ENCODE measurements at regions not wholly inside any gene's neighbourhood (a gene's known extent, or its start where the extent isn't known, plus 50 kb on each side); places are given as distances from the start of the nearest gene placed in this dataset.

DNA sequence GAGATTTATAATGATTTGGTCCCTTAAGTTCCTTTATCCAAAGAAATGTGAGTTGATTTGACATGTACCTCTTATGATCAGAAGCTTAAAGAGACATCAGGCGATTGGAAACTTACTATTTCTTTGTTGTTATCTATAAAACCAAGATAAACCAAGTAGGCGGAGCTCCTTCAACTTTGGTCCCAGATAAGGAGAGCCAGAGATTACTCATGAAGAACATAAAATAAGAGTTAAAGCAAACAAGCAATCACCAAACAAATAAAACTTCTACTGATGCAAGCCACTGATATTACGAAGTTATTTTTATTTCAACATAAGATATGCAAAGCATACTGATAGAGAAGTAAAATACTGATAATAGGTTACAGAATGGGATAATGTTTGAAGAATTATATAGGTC is 141.5 kb upstream of the CDH18 start:
- no peak overlapping the region for H3K27ac ChIP-seq (ENCODE audit: insufficient read length, low read depth, low read length)
- no peak overlapping the region for H2BK15ac ChIP-seq (ENCODE audit: low read depth, low read length)
- no peak overlapping the region for H3K14ac ChIP-seq (ENCODE audit: insufficient read depth, low read length)
- H2BK12ac ChIP-seq (ENCODE audit: insufficient read length, low read depth, low read length): no peak overlapping the region
- no peak overlapping the region for H3K56ac ChIP-seq (ENCODE audit: insufficient read length, low read depth, low read length)
- no peaks in the 10 kb centered on the region for H3K9me3 ChIP-seq (ENCODE audit: control insufficient read depth, low read depth, low read length)
- Mint-ChIP-seq H3K27me3 (ENCODE audit: low read depth) (no peaks in the 10 kb centered on the region), H3K9me3 (peaks cover 0 to 1% of the 10 kb centered on the region in 2 experiments; a peak in 1 of 5 replicates), H3K4me3 (no peak overlapping the region), H3K4me1 (no peaks in the 10 kb centered on the region), H3K27ac (no peak overlapping the region), H3K36me3 (ENCODE audit: insufficient read depth in 1 of 3, low read depth in 3 of 3) (no peaks in the 10 kb centered on the region; a peak in 1 of 7 replicates)
- H3K18ac ChIP-seq (ENCODE audit: insufficient read length, low read depth, low read length): no peak overlapping the region
- no peaks in the 10 kb centered on the region for H3K4me1 ChIP-seq (ENCODE audit: insufficient read depth, low read length)
- H3K9ac ChIP-seq (ENCODE audit: extremely low read depth, insufficient read length, low read length): no peak overlapping the region
- H2BK5ac ChIP-seq (ENCODE audit: insufficient read length, low read length): no peak overlapping the region
- no peak overlapping the region for H3K4ac ChIP-seq (ENCODE audit: low read depth, low read length)
- H3K79me1 ChIP-seq (ENCODE audit: insufficient read depth, low read depth, low read length, poor library complexity, severe bottlenecking): no peaks in the 10 kb centered on the region
- H3K79me2 ChIP-seq (ENCODE audit: insufficient read depth, low read length): no peaks in the 10 kb centered on the region
- H3K4me2 ChIP-seq (ENCODE audit: insufficient read depth, insufficient read length, low read length): no peak overlapping the region
- no peak overlapping the region for H2BK120ac ChIP-seq (ENCODE audit: low read depth, low read length, poor library complexity, severe bottlenecking)
- no peak for DNase-seq
- no peaks in the 10 kb centered on the region for H4K20me1 ChIP-seq (ENCODE audit: control insufficient read depth, insufficient read depth, insufficient read length)
- H3K23me2 ChIP-seq (ENCODE audit: insufficient read length, low read depth, low read length, poor library complexity, severe bottlenecking): no peaks in the 10 kb centered on the region
- H2BK20ac ChIP-seq (ENCODE audit: low read depth, low read length, poor library complexity, severe bottlenecking): no peak overlapping the region
- H3K27me3 ChIP-seq (ENCODE audit: insufficient read depth, low read length): no peaks in the 10 kb centered on the region
- H3T11ph ChIP-seq (ENCODE audit: low read length): no peak overlapping the region
- WGBS (ENCODE audit: extremely low coverage, insufficient read length, low lambda C conversion rate): no CpG with 5 or more reads among the region's 3 CpGs
- H4K8ac ChIP-seq (replicated peaks; ENCODE audit: insufficient read length, low read depth, low read length): no peak overlapping the region
- no peak overlapping the region for H3K23ac ChIP-seq (ENCODE audit: insufficient read length, low read depth, low read length)
- no peak overlapping the region for H2AFZ ChIP-seq (ENCODE audit: low read length)
- no peak overlapping the region for H4K5ac ChIP-seq (ENCODE audit: insufficient read length, low read depth, low read length)
- no peak overlapping the region for H4K91ac ChIP-seq (ENCODE audit: insufficient read length, low read depth, low read length)
- TF ChIP-seq, protein P1, sequence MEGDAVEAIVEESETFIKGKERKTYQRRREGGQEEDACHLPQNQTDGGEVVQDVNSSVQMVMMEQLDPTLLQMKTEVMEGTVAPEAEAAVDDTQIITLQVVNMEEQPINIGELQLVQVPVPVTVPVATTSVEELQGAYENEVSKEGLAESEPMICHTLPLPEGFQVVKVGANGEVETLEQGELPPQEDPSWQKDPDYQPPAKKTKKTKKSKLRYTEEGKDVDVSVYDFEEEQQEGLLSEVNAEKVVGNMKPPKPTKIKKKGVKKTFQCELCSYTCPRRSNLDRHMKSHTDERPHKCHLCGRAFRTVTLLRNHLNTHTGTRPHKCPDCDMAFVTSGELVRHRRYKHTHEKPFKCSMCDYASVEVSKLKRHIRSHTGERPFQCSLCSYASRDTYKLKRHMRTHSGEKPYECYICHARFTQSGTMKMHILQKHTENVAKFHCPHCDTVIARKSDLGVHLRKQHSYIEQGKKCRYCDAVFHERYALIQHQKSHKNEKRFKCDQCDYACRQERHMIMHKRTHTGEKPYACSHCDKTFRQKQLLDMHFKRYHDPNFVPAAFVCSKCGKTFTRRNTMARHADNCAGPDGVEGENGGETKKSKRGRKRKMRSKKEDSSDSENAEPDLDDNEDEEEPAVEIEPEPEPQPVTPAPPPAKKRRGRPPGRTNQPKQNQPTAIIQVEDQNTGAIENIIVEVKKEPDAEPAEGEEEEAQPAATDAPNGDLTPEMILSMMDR (conservative IDR thresholded peaks at IDR 0.05): no peak
- no peak overlapping the region for H2AK5ac ChIP-seq (ENCODE audit: insufficient read length, low read length)
